ENCODE measurements at regions not wholly inside any gene's neighbourhood (a gene's known extent, or its start where the extent isn't known, plus 50 kb on each side); places are given as distances from the start of the nearest gene placed in this dataset.

- TF ChIP-seq TAF1 (IDR thresholded peaks at IDR 0.05; ENCODE audit: borderline replicate concordance, insufficient read depth, low read length) (no peak), SIN3A (IDR thresholded peaks at IDR 0.05; ENCODE audit: borderline replicate concordance, insufficient read depth, low read length) (no peak), FOXP2 (optimal IDR thresholded peaks at IDR 0.05; ENCODE audit: borderline replicate concordance, extremely low read depth, extremely low read length, insufficient read depth) (no peak), REST (IDR thresholded peaks at IDR 0.05; ENCODE audit: insufficient read depth in 1 of 2, low read depth in 2 of 2, low read length in 2 of 2) (no peak), POLR2AphosphoS5 (IDR thresholded peaks at IDR 0.05; ENCODE audit: low read depth, low read length) (no peak)
These were observed 90.8 kb upstream of the CCDC190 start for GRCh38 chr1:162951553-162952315.

GRCh38 chr1:162950187-162950586 is 89.2 kb upstream of the CCDC190 start:
- TF ChIP-seq POLR2AphosphoS5 (IDR thresholded peaks at IDR 0.05; ENCODE audit: low read depth, low read length) (no peak), SIN3A (IDR thresholded peaks at IDR 0.05; ENCODE audit: borderline replicate concordance, insufficient read depth, low read length) (no peak), TAF1 (IDR thresholded peaks at IDR 0.05; ENCODE audit: borderline replicate concordance, insufficient read depth, low read length) (no peak)

GRCh38 chr1:162946701-162947100 is 85.7 kb upstream of the CCDC190 start:
- TF ChIP-seq FOXP2 (optimal IDR thresholded peaks at IDR 0.05; ENCODE audit: borderline replicate concordance, extremely low read depth, extremely low read length, insufficient read depth) (no peak), REST (IDR thresholded peaks at IDR 0.05; ENCODE audit: insufficient read depth in 1 of 2, low read depth in 2 of 2, low read length in 2 of 2) (no peak)

- no peak for TF ChIP-seq POLR2AphosphoS5 (IDR thresholded peaks at IDR 0.05; ENCODE audit: low read depth, low read length)
- no peak for TF ChIP-seq TAF1 (IDR thresholded peaks at IDR 0.05; ENCODE audit: borderline replicate concordance, insufficient read depth, low read length)
- TF ChIP-seq FOXP2 (optimal IDR thresholded peaks at IDR 0.05; ENCODE audit: borderline replicate concordance, extremely low read depth, extremely low read length, insufficient read depth), result no peak
- TF ChIP-seq SIN3A (IDR thresholded peaks at IDR 0.05; ENCODE audit: borderline replicate concordance, insufficient read depth, low read length), result no peak
- no peak for TF ChIP-seq REST (IDR thresholded peaks at IDR 0.05; ENCODE audit: insufficient read depth in 1 of 2, low read depth in 2 of 2, low read length in 2 of 2)
These were observed 84.1 kb upstream of the CCDC190 start for GRCh38 chr1:162944974-162945674.

- TF ChIP-seq SIN3A (IDR thresholded peaks at IDR 0.05; ENCODE audit: borderline replicate concordance, insufficient read depth, low read length) (no peak), REST (IDR thresholded peaks at IDR 0.05; ENCODE audit: insufficient read depth in 1 of 2, low read depth in 2 of 2, low read length in 2 of 2) (no peak), TAF1 (IDR thresholded peaks at IDR 0.05; ENCODE audit: borderline replicate concordance, insufficient read depth, low read length) (no peak), FOXP2 (optimal IDR thresholded peaks at IDR 0.05; ENCODE audit: borderline replicate concordance, extremely low read depth, extremely low read length, insufficient read depth) (no peak), POLR2AphosphoS5 (IDR thresholded peaks at IDR 0.05; ENCODE audit: low read depth, low read length) (no peak)
These were observed 82.6 kb upstream of the CCDC190 start for GRCh38 chr1:162943622-162944021.

Data from PFSK-1 (cell line).